Urothelium cell line (cell line): ENCODE measurements at regions not wholly inside any gene's neighbourhood (a gene's known extent, or its start where the extent isn't known, plus 50 kb on each side); places are given as distances from the start of the nearest gene placed in this dataset.
"Not testable (repeated sequence)": the region's sequence is repeated elsewhere in the genome, so short reads cannot be mapped to it uniquely, and the experiment has no call there.

Experiments used
- DNase-seq: peaks from one replicate; pipeline ENCODE4 v3.0.0; 2011; ENCODE audit warnings: low spot score, mixed read lengths
- FAIRE-seq: peaks from 2 replicates; lab custom pipeline; 2011; peaks lifted over from hg19 to GRCh38; lab: Jason Lieb, UNC

DNA sequence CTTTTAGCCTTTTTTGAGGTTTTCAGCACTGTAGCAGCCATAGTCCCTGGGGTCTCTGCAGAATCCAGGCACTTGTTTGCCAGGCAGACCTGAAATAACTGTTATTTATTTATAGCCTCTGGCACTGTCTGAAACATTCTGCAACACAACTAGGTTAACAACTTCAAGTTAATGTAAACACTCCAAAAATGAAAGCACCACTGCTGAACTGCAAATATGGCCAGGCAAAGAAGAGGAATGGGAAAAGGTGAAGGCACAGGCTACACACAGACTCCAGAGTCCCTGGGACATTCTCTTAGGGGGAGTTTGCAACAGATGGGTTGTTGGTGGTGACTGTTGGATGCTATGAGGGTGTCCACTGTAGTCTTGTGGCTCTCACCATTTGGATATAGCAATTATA, 369.0 kb downstream of the MAT2B start:
- FAIRE-seq (no peak), DNase-seq (no peak)

DNA sequence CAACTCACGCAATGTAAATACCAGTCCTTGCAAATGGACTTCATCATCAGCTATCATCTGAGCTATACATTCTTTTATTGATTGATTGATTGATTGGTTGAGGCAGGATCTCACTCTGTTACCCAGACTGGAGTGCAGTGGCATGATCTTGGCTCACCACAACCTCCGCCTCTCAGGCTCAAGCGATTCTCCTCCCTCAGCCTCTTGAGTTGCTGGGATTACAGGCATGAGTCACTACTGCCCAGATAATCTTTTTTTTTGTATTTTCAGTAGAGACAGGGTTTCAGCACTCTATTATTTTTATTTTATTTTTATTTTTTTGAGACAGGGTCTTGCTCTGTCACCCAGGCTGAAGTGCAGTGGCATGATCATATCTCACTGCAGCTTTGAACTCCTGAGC, 369.5 kb downstream of the MAT2B start:
- FAIRE-seq, DNase-seq: not testable (repeated sequence)

DNA sequence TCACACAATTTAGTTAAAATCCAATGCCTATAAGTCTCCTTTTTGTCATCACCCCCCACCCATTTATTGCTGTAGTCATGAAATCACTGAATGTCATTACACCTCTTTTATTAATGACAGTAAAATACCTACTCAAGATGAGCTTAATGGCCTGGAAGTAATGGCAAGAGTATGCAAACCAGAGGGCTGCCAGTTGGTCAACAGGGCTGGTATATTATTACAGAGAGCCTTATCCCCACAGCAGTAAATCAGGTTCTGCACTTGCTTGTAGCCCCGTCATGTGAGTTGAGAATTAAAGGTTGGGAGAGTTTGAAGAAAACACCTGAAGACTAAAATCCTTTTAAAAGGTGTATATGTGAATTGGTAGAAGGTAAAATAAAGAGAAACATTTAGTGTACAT, 372.4 kb downstream of the MAT2B start:
- FAIRE-seq (no peak), DNase-seq (no peak)

DNA sequence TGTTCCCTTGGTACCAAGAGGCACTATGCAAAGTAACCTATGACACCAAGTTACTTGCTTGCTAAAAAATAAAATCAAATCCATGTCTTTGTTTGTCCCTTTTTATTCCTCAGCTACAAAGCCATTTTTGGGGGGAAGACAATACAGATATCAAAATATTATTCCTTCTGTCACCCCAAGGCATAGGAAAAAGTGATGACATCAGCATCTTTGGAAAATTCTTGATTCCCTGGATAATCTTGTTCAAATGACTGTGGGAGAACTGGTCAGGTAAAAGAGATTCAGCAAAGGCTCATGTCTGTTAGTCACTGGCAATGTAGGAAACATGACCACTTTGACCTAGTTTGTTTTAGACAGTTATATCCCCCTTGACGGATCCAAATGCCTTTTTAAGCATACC, 373.1 kb downstream of the MAT2B start:
- DNase-seq (no peak), FAIRE-seq (no peak)

DNA sequence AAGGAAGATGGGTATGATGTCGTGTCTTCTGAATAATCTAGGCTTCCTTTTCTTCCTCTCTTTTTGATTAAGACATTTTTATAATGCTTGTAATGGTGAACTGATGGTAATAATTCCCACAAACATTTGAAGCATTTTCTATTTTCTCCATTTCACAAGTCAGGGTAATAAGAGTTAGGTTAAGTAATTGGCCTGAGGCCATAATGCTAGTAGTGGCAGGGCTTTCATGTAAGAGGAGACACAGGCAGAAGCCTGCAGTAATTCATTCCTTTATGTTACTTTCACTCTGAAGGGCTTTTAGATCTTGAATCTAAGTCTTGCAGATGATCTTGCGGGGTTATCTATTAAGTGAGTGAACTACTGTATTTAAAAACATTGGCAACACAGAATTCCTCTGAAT, 374.9 kb downstream of the MAT2B start:
- FAIRE-seq (no peak), DNase-seq (no peak)

GRCh38 chr5:163885117-163885516, 379.7 kb downstream of the MAT2B start:
- FAIRE-seq: no peak
- DNase-seq: no peak

DNA sequence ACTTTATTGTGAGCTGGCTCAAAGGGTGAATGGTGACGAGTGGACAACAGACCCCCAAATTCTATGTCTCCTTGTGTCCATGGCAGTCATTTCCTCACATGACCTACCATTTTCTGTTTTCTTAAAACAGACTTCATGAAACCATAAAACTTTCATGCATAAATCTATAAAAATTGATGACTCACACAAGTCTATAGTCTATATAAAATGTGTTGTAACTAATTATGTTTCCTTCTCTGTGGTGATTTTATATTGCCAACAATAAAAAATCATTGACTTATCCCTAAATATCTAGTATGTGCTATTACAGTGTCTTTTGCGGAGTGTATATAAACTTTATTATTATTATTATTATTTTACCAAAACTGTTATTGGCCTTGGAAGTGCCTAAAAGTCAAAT, 382.4 kb downstream of the MAT2B start:
- FAIRE-seq (no peak), DNase-seq (no peak)

DNA sequence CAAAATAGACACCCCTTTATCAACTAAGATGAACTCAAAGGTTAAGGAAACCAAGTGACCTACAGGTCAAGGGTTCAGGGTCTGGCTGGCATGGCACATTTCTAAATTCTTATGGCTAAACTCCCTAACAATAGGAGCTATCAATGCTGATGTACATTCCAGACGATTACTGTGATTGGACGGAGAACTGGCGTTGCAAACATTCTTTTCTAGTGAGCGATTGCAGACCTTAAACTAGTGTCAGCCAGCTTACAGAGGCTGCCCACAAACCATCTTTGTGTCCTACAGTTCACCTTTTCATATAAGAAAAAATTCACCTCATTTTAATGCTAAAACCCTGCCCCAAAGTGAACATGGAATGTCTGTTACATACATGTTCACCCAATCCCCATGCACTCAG, 382.9 kb downstream of the MAT2B start:
- no peak for DNase-seq
- no peak for FAIRE-seq

DNA sequence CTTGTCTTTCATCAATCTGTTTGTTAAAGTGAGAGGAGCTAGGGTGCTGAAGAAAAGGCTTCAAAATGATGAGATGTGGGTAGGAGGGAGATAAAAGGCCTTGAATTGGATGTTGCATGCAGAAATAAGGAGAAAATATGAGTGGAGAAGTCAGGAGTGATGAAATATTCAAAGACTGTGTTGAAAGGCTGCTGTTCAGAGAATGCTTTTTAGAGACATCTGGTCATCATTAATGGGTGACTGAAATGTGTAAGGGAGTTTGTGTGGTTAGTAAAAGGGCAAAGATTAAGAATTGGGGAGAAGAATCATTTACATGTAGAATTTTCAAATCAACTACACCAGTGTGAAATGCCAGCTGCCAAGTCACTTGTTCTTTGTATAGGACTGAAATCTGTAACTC, 383.9 kb downstream of the MAT2B start:
- FAIRE-seq: no peak
- DNase-seq: no peak

DNA sequence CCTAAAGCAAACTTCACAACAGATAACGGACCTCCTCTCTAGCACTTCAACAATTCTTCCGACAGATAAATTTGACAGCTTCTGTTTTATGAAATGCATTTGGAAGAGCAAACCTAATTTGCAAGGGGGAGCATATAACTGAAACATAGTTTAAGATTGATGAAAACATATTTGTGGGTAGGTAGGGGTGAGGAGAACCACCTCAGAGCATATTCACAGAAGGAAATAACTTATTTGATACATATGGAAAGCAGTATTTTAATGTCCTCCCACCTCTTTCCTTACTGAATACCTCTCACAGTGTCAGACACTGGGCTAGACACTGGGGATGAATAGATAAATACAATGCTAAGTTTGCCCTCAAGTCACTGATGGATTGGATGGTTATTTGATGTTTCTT, 384.8 kb downstream of the MAT2B start:
- FAIRE-seq: no peak
- DNase-seq: no peak

DNA sequence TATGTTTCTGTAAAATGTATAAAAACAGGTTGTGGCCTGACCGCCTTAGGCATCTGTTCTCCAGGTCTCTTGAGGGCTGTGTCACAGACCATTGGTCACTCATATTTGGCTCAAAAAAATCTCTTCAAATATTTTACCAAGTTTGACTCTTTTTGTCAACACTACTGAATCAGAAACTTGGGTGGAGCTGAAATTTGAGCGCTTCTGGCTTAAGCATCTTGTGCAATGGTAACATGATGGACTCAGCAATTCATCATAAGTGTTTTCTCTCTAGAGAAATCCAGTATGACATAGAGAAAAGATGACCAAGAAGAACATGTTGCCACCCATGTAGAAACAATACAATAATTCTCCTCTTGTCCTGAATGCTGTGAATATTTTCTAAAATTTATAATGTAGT, 387.9 kb downstream of the MAT2B start:
- FAIRE-seq (no peak), DNase-seq (no peak)

DNA sequence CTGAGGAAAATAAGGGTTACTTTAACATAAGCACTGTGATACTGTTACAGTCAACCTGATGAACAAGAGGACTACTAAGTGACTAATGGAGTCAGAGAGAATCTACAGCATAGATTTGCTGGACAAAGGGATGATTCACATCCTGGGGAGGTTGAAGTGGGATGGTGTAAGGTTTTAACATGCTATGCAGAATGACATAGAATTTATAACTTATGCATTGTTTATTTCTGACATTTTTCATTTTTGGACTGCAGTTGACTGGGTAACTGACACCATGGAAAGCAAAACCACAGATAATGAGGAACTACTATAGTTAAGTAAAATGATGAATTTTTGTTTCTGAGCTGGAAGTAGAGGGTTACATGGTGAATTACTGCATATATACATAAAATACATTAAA, 389.2 kb downstream of the MAT2B start:
- no peak for DNase-seq
- FAIRE-seq: no peak

GRCh38 chr5:163898873-163899272, 393.5 kb downstream of the MAT2B start:
- no peak for DNase-seq
- FAIRE-seq: no peak

DNA sequence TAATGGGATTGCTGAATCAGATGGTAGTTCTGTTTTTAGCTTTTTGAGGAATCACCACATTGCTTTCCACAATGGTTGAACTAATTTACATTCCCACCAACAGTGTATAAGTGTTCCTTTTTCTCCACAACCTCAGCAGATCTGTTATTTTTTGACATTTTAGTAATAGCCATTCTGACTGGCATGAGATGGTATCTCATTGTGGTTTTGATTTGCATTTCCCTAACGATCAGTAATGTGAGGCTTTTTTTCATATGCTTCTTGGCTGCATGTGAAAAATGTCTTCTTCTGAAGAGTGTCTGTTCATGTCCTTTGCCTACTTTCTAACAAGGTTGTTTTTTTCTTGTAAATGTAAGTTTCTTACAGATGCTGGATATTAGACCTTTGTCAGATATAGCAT, 402.4 kb downstream of the MAT2B start:
- FAIRE-seq, DNase-seq: not testable (repeated sequence)

- FAIRE-seq: no peak
- DNase-seq: no peak
These were observed 402.8 kb downstream of the MAT2B start for GRCh38 chr5:163908253-163908652.

DNA sequence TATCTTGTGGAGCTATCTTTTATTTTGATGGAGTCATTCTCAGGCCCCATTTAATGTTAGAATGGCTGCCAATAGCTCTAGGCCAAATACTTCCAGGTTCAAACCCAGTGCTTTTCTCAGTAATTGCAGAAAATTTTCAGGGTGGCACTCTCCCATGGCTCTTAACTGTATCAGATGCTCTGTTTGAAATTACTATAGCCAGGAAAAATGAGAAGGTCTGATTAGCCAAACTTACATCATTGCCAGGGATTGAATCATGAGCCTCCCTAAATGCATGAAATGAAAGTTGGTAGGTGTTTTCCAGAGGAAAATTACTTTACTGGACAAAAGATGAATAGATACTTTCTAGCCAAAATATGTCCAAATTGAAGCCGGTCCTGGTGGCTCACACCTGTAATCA, 404.8 kb downstream of the MAT2B start:
- FAIRE-seq (no peak), DNase-seq (no peak)

- DNase-seq: no peak
- no peak for FAIRE-seq
These were observed 406.6 kb downstream of the MAT2B start for GRCh38 chr5:163912046-163912445.

DNA sequence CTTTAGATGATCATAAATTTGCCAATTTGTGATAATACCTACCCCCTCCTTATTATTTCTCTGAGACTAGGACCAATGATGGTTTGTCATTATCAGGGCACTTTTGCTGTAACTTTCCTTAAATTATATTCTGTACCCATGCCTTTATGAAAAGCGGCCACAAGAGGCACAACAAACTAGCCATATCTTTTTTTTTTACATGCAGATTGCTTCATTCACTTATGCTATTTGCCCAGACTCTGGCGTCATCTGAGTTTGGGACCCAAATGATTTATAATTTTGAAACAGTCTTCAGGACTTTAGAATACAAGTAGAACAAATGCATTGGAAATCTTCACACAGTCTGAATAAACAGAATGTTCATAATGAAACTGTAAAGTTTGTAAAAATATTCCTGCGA, 408.1 kb downstream of the MAT2B start:
- FAIRE-seq (no peak), DNase-seq (no peak)

DNA sequence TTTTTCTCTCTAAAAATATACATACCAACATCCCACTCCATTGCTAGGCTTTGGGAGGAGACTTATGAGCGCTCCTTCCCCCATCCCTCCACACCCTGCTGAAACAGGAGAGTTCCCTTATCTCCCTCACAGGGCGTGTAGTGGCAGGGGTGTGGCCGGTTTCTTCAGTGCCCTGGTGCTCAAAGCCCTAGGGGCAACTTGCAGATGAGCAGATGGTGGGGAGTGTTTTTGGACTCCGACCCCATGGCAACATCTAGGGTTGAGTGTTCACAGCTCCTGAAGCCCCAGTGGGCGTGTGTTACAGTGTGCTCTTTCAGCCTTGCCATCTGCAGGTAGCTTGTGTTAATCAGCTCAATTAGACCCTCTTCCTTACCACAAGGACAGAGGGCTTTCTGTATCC, 409.5 kb downstream of the MAT2B start:
- DNase-seq (no peak), FAIRE-seq (no peak)

GRCh38 chr5:163915481-163915961, 410.1 kb downstream of the MAT2B start:
- DNase-seq (peak; percentile 8), FAIRE-seq (no peak)

DNA sequence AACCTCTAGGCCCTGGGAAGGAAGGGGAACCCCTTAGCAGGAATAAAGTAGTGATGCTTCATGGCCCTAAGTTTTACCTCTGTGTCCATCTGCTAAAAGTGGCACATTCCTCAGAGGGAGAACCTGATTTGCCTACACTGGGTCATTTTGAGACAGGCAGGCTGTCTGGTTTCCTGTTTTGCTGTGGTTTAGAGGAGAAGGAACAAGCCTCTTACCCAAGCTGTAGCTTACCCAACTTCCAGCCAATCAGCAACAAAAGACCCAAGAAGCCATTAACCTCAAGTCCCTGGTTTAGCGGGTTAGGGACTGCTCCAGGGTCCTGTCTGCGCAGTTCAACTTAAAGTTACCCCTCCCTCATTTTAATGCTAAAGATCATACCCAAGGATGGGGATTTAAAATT, 411.0 kb downstream of the MAT2B start:
- DNase-seq: no peak
- no peak for FAIRE-seq

DNA sequence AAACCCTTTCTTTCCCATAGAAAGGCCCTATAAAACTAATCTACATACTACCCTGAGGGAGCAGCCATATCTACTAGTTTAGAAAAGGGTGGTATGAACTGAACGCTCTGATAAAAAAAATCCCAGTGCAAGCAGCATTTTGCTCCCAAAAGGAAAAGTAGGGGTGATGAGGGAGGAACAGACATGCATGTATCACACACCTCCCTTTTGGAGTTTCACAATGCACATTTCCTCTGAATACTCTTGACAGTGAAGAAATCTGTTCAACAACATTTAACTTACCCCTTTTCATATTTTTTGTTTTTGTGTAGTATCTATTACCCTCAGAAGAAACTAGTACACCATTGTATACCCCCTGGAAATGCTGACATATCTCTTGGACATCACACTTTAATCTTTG, 411.4 kb downstream of the MAT2B start:
- DNase-seq (no peak), FAIRE-seq (no peak)

DNA sequence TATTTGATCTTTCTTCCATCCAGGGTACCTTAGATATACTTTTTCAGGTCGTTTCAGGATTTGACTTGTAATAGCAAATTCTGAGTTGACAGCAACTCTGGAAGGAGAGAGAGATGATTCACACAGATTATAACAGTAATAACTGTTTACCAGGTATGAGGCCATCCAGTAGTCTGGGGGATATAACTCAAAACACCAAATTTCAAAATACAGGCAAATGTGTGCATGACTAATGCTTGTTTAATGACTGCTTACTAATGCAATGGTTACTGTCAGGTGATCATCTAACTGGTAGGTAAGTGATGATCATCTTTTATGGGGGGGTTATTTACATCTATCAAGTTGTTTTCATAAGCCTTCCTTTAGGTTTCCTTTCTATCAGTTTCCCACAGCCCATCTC, 412.3 kb downstream of the MAT2B start:
- DNase-seq: no peak
- no peak for FAIRE-seq

DNA sequence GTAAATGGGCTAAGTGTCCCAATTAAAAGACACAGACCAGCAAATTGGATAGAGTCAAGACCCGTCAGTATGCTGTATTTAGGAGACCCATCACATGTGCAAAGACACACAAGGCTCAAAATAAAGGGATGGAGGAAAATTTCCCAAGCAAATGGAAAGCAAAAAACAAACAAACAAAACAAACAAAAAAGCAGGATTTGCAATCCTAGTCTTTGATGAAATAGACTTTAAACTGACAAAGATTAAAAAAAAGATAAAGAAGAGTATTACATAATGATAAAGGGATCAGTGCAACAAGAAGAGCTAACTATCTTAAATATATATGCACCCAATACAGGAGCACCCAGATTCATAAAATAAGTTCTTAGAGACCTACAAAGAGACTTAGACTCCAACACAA, 429.6 kb downstream of the MAT2B start:
- not testable (repeated sequence) for FAIRE-seq, DNase-seq
